ENCODE measurements at regions not wholly inside any gene's neighbourhood (a gene's known extent, or its start where the extent isn't known, plus 50 kb on each side); places are given as distances from the start of the nearest gene placed in this dataset.
"Not testable (repeated sequence)": the region's sequence is repeated elsewhere in the genome, so short reads cannot be mapped to it uniquely, and the experiment has no call there.

- no peak overlapping the region for H3K4me3 ChIP-seq (ENCODE audit: low read depth in 1 of 2, low read length in 2 of 2)
- H3K27ac ChIP-seq (ENCODE audit: low read depth, low read length): no peak overlapping the region
Observed at GRCh38 chr9:81320909-81321482, 368.4 kb downstream of the TLE1 start.

DNA sequence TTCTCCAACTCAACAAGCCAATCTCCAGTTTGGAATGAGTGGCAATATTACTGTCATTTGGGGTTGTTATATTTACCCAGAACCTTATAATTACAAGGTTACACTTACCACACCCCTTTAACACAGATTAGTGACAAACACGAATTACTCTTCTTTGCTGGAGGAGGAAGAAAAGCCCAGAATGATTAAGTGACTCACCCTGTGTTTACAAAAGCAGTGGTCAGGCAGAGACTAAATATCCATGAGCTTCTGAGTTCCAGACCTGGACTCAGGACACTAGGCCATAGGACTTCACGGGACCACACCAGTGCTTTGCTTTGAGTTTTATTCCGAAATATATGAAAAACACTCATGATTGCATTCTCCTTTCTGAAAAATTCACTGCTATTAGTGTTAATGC is 370.8 kb downstream of the TLE1 start:
- H3K27ac ChIP-seq (ENCODE audit: low read depth, low read length): no peak overlapping the region
- no peak overlapping the region for H3K9ac ChIP-seq (ENCODE audit: low read depth in 1 of 2, low read length in 2 of 2)
- peaks cover 0 to 19% of the 10 kb centered on the region in 2 donors for H3K9me3 ChIP-seq (ENCODE audit: control insufficient read depth in 1 of 2, low read length in 2 of 2)
- H3K4me1 ChIP-seq (ENCODE audit: control insufficient read depth in 1 of 2, insufficient read depth in 2 of 2, low read length in 2 of 2): no peaks in the 10 kb centered on the region
- no peaks in the 10 kb centered on the region for H3K36me3 ChIP-seq (ENCODE audit: control insufficient read depth in 1 of 2, insufficient read depth in 2 of 2, low read length in 2 of 2)
- no peak overlapping the region for H3K4me3 ChIP-seq (ENCODE audit: low read depth in 1 of 2, low read length in 2 of 2)
- H3K27me3 ChIP-seq (ENCODE audit: control insufficient read depth in 1 of 2, insufficient read depth in 2 of 2, low read length in 2 of 2): no peaks in the 10 kb centered on the region

More at GRCh38 chr9:81320909-81321482, 368.4 kb downstream of the TLE1 start:
- no peaks in the 10 kb centered on the region for H3K4me1 ChIP-seq (ENCODE audit: control insufficient read depth in 1 of 2, insufficient read depth in 2 of 2, low read length in 2 of 2)
- no peaks in the 10 kb centered on the region for H3K27me3 ChIP-seq (ENCODE audit: control insufficient read depth in 1 of 2, insufficient read depth in 2 of 2, low read length in 2 of 2)
- H3K9me3 ChIP-seq (ENCODE audit: control insufficient read depth in 1 of 2, low read length in 2 of 2): peaks cover 6 to 10% of the 10 kb centered on the region in 2 donors
- no peaks in the 10 kb centered on the region for H3K36me3 ChIP-seq (ENCODE audit: control insufficient read depth in 1 of 2, insufficient read depth in 2 of 2, low read length in 2 of 2)
- H3K9ac ChIP-seq (ENCODE audit: low read depth in 1 of 2, low read length in 2 of 2): no peak overlapping the region

- peaks cover 0 to 19% of the 10 kb centered on the region in 2 donors for H3K9me3 ChIP-seq (ENCODE audit: control insufficient read depth in 1 of 2, low read length in 2 of 2)
- H3K36me3 ChIP-seq (ENCODE audit: control insufficient read depth in 1 of 2, insufficient read depth in 2 of 2, low read length in 2 of 2): no peaks in the 10 kb centered on the region
- no peak overlapping the region for H3K4me3 ChIP-seq (ENCODE audit: low read depth in 1 of 2, low read length in 2 of 2)
Observed at GRCh38 chr9:81317939-81318338, 371.4 kb downstream of the TLE1 start.

DNA sequence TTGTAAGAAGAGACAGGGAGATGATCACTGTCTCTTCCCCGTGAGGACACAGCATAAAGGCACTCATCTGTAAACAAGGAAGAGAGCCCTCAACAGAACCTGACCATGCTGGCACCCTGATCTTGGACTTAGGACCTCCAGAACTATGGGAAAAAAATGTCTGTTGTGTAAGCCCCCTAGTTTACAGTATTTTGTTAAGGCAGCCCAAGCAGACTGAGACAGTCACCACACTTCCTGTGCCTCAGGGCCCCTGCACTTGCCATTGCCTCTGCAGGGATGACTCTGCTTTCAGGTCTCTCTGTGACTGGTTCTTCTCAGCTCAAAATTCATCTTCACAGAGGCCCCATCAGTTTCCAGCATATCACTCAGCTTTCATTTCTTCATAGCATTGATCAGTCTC is 372.1 kb downstream of the TLE1 start:
- Histone ChIP-seq H3K27me3 (ENCODE audit: control insufficient read depth in 1 of 2, insufficient read depth in 2 of 2, low read length in 2 of 2) (no peaks in the 10 kb centered on the region), H3K4me1 (ENCODE audit: control insufficient read depth in 1 of 2, insufficient read depth in 2 of 2, low read length in 2 of 2) (no peaks in the 10 kb centered on the region), H3K9ac (ENCODE audit: low read depth in 1 of 2, low read length in 2 of 2) (no peak overlapping the region), H3K36me3 (ENCODE audit: control insufficient read depth in 1 of 2, insufficient read depth in 2 of 2, low read length in 2 of 2) (no peaks in the 10 kb centered on the region), H3K4me3 (ENCODE audit: low read depth in 1 of 2, low read length in 2 of 2) (no peak overlapping the region), H3K27ac (ENCODE audit: low read depth, low read length) (no peak overlapping the region), H3K9me3 (ENCODE audit: control insufficient read depth in 1 of 2, low read length in 2 of 2) (peaks cover 0 to 19% of the 10 kb centered on the region in 2 donors)

More at GRCh38 chr9:81317939-81318338, 371.4 kb downstream of the TLE1 start:
- Histone ChIP-seq H3K27ac (ENCODE audit: low read depth, low read length) (no peak overlapping the region), H3K9ac (ENCODE audit: low read depth in 1 of 2, low read length in 2 of 2) (no peak overlapping the region), H3K27me3 (ENCODE audit: control insufficient read depth in 1 of 2, insufficient read depth in 2 of 2, low read length in 2 of 2) (no peaks in the 10 kb centered on the region), H3K4me1 (ENCODE audit: control insufficient read depth in 1 of 2, insufficient read depth in 2 of 2, low read length in 2 of 2) (no peaks in the 10 kb centered on the region)

- no peaks in the 10 kb centered on the region for H3K27me3 ChIP-seq (ENCODE audit: control insufficient read depth in 1 of 2, insufficient read depth in 2 of 2, low read length in 2 of 2)
- no peaks in the 10 kb centered on the region for H3K4me1 ChIP-seq (ENCODE audit: control insufficient read depth in 1 of 2, insufficient read depth in 2 of 2, low read length in 2 of 2)
- no peak overlapping the region for H3K9ac ChIP-seq (ENCODE audit: low read depth in 1 of 2, low read length in 2 of 2)
- H3K27ac ChIP-seq (ENCODE audit: low read depth, low read length): no peak overlapping the region
- H3K36me3 ChIP-seq (ENCODE audit: control insufficient read depth in 1 of 2, insufficient read depth in 2 of 2, low read length in 2 of 2): no peaks in the 10 kb centered on the region
- peaks cover 0 to 17% of the 10 kb centered on the region in 2 donors for H3K9me3 ChIP-seq (ENCODE audit: control insufficient read depth in 1 of 2, low read length in 2 of 2)
- no peak overlapping the region for H3K4me3 ChIP-seq (ENCODE audit: low read depth in 1 of 2, low read length in 2 of 2)
Observed at GRCh38 chr9:81314490-81314889, 374.9 kb downstream of the TLE1 start.

DNA sequence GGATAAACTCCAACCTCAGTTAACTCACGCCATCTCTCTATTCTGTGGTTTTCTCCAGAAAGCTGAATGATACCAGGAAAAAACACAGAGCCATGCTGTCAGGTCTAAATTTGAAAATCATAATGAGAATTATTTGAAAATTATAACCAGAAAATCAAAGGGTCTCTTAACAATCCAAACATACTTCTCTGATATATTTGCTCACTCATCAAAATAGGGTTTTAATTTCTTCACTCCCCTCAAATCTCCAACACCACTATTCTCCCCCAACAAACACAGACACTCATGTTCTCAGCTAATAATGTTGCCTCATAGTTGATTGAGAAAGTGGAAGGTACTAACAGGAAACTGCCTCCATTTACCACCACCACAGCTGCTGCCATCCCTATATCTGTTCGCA is 375.5 kb downstream of the TLE1 start:
- H3K27me3 ChIP-seq (ENCODE audit: control insufficient read depth in 1 of 2, insufficient read depth in 2 of 2, low read length in 2 of 2): no peaks in the 10 kb centered on the region
- H3K36me3 ChIP-seq (ENCODE audit: control insufficient read depth in 1 of 2, insufficient read depth in 2 of 2, low read length in 2 of 2): no peaks in the 10 kb centered on the region

DNA sequence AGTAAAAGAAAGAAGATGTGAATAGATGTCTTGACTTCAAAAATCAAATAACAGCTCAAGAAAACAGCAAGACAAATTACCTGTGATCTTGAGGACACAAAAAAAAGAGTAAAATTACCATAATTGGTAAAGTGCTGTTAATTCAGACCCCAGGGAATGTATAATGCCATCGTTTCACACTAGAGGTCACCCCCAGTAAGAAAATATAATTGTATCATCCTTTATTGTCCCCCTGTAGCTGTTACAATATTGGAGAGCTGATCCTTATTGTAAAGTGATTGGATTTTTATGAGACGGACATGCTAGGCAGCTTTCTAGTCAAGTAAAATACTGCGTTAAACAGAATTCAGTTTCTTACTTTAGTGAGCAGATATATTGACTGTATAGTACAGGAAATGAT is 377.0 kb downstream of the TLE1 start:
- Histone ChIP-seq H3K27ac (ENCODE audit: low read depth, low read length) (no peak overlapping the region), H3K9me3 (ENCODE audit: control insufficient read depth in 1 of 2, low read length in 2 of 2) (peaks cover 4 to 11% of the 10 kb centered on the region in 2 donors), H3K36me3 (ENCODE audit: control insufficient read depth in 1 of 2, insufficient read depth in 2 of 2, low read length in 2 of 2) (no peaks in the 10 kb centered on the region), H3K27me3 (ENCODE audit: control insufficient read depth in 1 of 2, insufficient read depth in 2 of 2, low read length in 2 of 2) (no peaks in the 10 kb centered on the region), H3K9ac (ENCODE audit: low read depth in 1 of 2, low read length in 2 of 2) (no peak overlapping the region), H3K4me1 (ENCODE audit: control insufficient read depth in 1 of 2, insufficient read depth in 2 of 2, low read length in 2 of 2) (no peaks in the 10 kb centered on the region), H3K4me3 (ENCODE audit: low read depth in 1 of 2, low read length in 2 of 2) (no peak overlapping the region)

More for the DNA sequence above, 375.5 kb downstream of the TLE1 start:
- no peak overlapping the region for H3K27ac ChIP-seq (ENCODE audit: low read depth, low read length)
- H3K4me1 ChIP-seq (ENCODE audit: control insufficient read depth in 1 of 2, insufficient read depth in 2 of 2, low read length in 2 of 2): no peaks in the 10 kb centered on the region
- H3K4me3 ChIP-seq (ENCODE audit: low read depth in 1 of 2, low read length in 2 of 2): no peak overlapping the region
- H3K9ac ChIP-seq (ENCODE audit: low read depth in 1 of 2, low read length in 2 of 2): no peak overlapping the region
- peaks cover 4 to 11% of the 10 kb centered on the region in 2 donors for H3K9me3 ChIP-seq (ENCODE audit: control insufficient read depth in 1 of 2, low read length in 2 of 2)

DNA sequence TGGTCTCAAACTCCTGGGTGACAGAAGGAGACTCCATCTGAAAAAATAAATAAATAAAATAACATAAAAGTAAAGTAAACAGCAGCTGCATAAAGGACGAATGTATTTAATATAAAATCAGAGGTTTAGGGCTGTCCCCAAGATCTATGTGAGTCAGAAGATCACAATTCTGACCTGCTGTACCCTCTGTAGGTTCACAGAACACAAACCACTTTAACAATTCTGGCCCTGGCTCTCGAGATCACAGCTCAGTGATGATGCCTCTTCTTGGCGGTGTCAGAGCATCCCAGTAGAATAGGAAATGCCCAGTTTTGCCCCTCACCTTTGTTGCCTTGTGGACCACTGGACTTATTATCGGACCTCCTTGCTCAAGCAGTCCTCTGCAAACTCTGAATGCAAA is 380.9 kb downstream of the TLE1 start:
- H3K9me3 ChIP-seq (ENCODE audit: control insufficient read depth in 1 of 2, low read length in 2 of 2): peaks cover 0 to 4% of the 10 kb centered on the region in 2 donors
- no peak overlapping the region for H3K4me3 ChIP-seq (ENCODE audit: low read depth in 1 of 2, low read length in 2 of 2)
- no peak overlapping the region for H3K27ac ChIP-seq (ENCODE audit: low read depth, low read length)
- H3K9ac ChIP-seq (ENCODE audit: low read depth in 1 of 2, low read length in 2 of 2): no peak overlapping the region
- no peaks in the 10 kb centered on the region for H3K4me1 ChIP-seq (ENCODE audit: control insufficient read depth in 1 of 2, insufficient read depth in 2 of 2, low read length in 2 of 2)
- H3K36me3 ChIP-seq (ENCODE audit: control insufficient read depth in 1 of 2, insufficient read depth in 2 of 2, low read length in 2 of 2): no peaks in the 10 kb centered on the region
- no peaks in the 10 kb centered on the region for H3K27me3 ChIP-seq (ENCODE audit: control insufficient read depth in 1 of 2, insufficient read depth in 2 of 2, low read length in 2 of 2)

DNA sequence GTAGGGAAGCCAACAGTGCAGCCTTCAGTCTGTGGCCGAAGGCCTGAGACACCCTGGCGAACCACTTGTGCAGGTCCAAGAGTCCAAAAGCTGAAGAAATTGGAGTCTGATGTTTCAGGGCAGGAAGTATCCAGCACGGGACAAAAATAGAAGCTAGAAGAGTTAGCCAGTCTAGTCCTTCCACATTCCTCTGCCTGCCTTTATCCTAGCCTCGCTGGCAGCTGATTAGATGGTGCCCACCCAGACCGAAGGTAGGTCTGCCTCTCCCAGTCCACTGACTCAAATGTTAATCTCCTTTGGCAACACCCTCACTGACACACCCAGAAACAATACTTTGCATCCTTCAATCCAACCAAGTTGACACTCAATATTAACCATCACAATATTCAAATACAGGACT is 381.6 kb downstream of the TLE1 start:
- H3K9ac ChIP-seq (ENCODE audit: low read depth in 1 of 2, low read length in 2 of 2); H3K4me3 ChIP-seq (ENCODE audit: low read depth in 1 of 2, low read length in 2 of 2); H3K9me3 ChIP-seq (ENCODE audit: control insufficient read depth in 1 of 2, low read length in 2 of 2); H3K4me1 ChIP-seq (ENCODE audit: control insufficient read depth in 1 of 2, insufficient read depth in 2 of 2, low read length in 2 of 2); H3K27me3 ChIP-seq (ENCODE audit: control insufficient read depth in 1 of 2, insufficient read depth in 2 of 2, low read length in 2 of 2); H3K36me3 ChIP-seq (ENCODE audit: control insufficient read depth in 1 of 2, insufficient read depth in 2 of 2, low read length in 2 of 2); H3K27ac ChIP-seq (ENCODE audit: low read depth, low read length): not testable (repeated sequence)

- H3K27me3 ChIP-seq (ENCODE audit: control insufficient read depth in 1 of 2, insufficient read depth in 2 of 2, low read length in 2 of 2): no peaks in the 10 kb centered on the region
- H3K9ac ChIP-seq (ENCODE audit: low read depth in 1 of 2, low read length in 2 of 2): no peak overlapping the region
- peaks cover 4 to 10% of the 10 kb centered on the region in 2 donors for H3K9me3 ChIP-seq (ENCODE audit: control insufficient read depth in 1 of 2, low read length in 2 of 2)
- H3K27ac ChIP-seq (ENCODE audit: low read depth, low read length): no peak overlapping the region
- H3K4me3 ChIP-seq (ENCODE audit: low read depth in 1 of 2, low read length in 2 of 2): no peak overlapping the region
- H3K36me3 ChIP-seq (ENCODE audit: control insufficient read depth in 1 of 2, insufficient read depth in 2 of 2, low read length in 2 of 2): no peaks in the 10 kb centered on the region
- no peaks in the 10 kb centered on the region for H3K4me1 ChIP-seq (ENCODE audit: control insufficient read depth in 1 of 2, insufficient read depth in 2 of 2, low read length in 2 of 2)
Observed at GRCh38 chr9:81305561-81306182, 383.7 kb downstream of the TLE1 start.
